ENCODE measurements at regions not wholly inside any gene's neighbourhood (a gene's known extent, or its start where the extent isn't known, plus 50 kb on each side); places are given as distances from the start of the nearest gene placed in this dataset.
"Not testable (repeated sequence)": the region's sequence is repeated elsewhere in the genome, so short reads cannot be mapped to it uniquely, and the experiment has no call there.

DNA sequence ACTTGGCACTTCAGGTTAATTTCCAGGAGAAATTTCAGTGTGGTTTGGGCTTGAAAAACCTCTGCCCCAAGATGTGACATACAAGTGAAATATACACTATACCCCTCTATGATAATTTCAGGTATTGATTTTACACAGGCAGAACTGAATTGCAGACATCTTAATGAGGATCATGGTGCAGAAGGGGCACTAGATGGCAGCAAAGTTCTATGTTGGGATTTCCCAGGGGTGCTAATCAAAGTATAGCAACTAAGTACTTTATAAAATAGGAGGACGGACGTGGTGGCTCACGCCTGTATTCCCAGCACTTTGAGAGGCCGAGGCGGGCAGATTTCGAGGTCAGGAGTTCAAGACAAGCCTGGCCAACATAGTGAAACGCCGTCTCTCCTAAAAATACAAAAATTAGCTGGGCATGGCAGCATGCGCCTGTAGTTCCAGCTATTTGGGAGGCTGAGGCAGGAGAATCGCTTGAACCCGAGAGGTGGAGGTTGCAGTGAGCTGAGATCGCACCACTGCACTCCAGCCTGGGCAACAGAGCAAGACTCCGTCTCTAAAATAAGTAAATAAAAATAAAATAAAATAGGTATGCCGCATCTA lies 555.7 kb downstream of the ETS1 start:
- TF ChIP-seq, protein P1, sequence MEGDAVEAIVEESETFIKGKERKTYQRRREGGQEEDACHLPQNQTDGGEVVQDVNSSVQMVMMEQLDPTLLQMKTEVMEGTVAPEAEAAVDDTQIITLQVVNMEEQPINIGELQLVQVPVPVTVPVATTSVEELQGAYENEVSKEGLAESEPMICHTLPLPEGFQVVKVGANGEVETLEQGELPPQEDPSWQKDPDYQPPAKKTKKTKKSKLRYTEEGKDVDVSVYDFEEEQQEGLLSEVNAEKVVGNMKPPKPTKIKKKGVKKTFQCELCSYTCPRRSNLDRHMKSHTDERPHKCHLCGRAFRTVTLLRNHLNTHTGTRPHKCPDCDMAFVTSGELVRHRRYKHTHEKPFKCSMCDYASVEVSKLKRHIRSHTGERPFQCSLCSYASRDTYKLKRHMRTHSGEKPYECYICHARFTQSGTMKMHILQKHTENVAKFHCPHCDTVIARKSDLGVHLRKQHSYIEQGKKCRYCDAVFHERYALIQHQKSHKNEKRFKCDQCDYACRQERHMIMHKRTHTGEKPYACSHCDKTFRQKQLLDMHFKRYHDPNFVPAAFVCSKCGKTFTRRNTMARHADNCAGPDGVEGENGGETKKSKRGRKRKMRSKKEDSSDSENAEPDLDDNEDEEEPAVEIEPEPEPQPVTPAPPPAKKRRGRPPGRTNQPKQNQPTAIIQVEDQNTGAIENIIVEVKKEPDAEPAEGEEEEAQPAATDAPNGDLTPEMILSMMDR (conservative IDR thresholded peaks at IDR 0.05 in 1 of 2, IDR thresholded peaks at IDR 0.05 in 1 of 2; ENCODE audit: extremely low read depth in 1 of 2, insufficient read depth in 1 of 2, low read depth in 1 of 2, low read length in 2 of 2), result peak; percentile 76 to 78
- TF ChIP-seq EZH2 (IDR thresholded peaks at IDR 0.05; ENCODE audit: borderline replicate concordance, low read length), result not testable (repeated sequence)
